Activated CD4-positive, CD25-positive, alpha-beta regulatory T cell treated with anti-CD3 and anti-CD28 coated beads, Interleukin-2, amount 50 U/mL, for 16 hours (primary cell): ENCODE measurements at regions not wholly inside any gene's neighbourhood (a gene's known extent, or its start where the extent isn't known, plus 50 kb on each side); places are given as distances from the start of the nearest gene placed in this dataset.

ENCODE experiments used
- DNase-seq: peaks from one replicate; pipeline ENCODE4 v3.0.0-alpha.2; 2020; ENCODE audit warnings: low read depth, low spot score

DNA sequence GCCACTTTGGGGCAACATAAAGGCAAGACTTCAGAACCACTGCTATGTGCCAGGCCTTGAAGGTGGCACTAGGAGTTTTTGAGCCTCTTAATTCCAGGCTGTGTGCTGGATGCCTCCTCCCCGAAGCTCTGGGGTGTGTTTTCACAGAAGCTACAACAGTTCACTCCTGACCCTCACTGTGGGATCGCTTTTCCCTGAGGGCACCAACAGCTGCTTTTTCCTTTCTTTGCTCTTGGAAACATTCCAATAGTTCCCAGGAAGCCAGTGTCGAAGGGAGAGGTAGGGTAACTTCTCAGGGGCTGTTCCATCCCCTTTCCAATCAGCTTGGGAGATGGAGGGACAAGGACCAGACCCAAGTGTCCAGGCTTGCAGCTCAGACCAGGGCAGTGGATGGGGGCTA lies 153.4 kb downstream of the C1orf94 start:
- DNase-seq, result no peak

DNA sequence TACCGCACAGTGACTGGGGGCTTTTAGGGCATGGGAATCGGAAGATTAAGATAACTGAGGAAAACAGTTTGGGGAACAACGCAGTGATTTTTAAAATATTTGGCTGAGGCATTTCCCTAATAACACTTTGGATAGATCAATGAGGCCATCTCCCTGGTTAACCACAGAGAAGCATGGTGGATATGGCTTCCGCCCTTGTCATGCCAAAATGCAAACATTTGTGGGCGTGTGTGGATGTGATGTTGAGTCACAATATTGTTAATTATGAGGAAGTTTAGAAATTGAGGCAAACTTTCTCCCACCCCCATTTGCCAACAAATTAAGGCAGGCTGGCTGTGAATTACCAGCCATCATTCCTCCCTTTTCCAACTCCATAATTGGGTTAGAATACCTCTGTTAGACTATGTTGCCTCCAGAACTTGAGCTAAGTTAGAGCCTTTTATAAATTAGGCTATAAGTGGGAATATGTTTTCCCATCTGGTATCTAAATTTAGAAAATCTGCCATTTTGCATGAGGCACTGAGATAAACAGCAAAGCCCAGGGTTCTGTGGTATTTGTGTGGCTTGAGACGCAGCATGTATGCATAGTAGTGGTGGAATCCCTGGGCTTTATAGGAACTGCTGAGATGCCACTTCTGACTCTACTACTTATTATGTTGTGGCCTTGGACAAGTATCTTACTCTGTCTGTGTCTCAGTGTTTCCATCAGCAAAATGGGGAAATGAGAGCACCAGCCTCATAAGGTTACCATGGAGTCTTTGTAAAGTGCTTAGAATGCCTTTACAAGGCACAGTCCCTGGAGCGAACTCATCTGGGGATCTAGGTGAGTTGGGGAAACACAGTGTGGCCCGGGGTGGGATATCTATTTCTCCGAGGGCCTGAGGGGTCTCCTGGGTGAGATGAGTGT lies 154.6 kb downstream of the C1orf94 start:
- no peak for DNase-seq

DNA sequence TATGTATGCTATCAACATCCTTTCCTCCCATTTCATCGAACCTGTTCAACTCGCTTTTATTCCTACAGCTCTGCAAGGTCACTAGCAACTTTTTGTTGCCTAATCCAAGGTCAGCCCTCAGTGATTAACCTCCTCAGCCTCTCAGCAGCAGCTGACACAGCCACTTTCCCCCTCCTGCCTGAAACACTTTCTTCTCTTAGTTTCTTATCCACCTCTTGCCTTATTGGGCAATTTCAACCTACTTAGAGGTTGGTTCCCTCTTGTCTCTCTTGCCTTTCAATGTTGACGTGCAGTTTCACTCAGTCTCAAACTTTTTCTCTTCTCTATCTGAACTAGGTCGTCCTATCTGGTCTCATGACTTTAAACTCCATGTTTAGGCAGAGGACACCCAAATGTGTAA lies 156.3 kb downstream of the C1orf94 start:
- DNase-seq, result no peak

DNA sequence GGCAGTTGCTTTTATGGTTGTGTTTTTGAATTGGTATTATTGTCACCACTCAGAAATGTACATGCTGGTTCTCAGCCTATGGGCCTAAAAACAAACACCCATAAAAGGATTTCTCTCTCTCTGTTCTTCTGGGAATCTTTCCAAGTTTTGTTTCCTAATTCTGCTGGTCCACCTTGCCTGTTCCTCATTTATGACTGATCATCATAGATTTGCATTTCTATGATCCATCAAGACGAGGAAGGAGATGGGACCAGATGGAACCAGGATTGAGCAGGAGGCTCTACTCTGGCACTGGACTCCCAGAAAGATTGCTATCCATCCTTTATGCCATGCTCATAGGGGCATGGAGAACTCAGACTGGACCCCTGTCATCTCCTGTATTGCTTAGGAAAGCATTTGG lies 162.2 kb downstream of the C1orf94 start:
- no peak for DNase-seq

DNA sequence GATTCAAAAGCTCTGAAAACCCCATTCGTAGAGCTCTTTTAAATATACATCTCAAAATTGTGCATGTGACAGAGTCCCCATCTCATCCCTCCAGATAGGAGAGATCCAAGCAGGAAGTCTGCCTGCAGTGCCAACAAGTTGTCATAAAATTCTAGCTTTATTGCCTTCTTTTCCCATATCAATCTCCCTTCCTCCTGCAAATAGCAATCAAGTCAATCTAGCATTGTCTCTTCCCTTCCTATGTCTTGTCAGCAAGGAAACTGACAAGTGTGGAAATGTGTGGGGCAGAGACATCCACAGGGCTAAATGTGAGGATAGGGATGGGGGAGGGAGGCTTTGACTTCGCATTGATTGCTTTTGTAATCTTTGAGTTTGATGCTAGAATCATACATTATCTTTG lies 165.2 kb downstream of the C1orf94 start:
- DNase-seq, result no peak

DNA sequence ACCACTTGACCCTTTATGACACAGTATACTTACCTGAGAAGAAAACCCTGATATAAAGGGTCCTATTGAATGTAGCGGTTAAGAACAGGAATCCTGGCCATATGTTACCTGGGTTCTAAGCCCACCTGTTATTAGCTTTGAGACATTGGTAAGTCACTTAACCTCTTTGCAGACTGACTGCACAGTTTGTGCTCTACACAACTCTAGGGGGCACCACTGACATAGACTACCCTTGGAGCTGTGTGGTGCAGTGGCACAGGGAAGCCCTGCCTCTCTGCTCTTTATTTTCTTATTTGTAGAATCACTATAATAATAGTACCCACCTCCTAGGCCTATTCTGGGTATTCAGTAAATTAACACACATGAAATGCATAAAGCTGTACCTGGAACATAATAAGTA lies 165.6 kb downstream of the C1orf94 start:
- DNase-seq, result no peak

DNA sequence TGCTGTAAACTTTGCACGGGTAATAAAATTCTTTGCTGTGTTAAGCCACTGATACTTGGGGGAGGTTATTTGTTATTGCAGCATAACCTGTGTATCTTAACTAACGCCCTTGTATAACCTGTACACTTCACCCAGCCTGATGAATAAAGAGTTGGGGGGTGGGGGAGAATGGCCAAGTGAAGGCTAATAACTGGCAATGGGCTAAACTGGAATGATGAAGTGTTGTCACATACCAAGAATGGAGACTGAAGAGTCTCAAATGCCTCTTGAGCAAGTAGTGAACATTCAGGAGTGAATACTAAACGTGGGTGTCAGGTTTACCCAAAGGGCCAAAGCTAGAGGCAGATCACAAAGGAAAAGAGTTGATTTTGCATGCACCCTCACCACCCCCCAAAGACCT lies 169.4 kb downstream of the C1orf94 start:
- no peak for DNase-seq

DNA sequence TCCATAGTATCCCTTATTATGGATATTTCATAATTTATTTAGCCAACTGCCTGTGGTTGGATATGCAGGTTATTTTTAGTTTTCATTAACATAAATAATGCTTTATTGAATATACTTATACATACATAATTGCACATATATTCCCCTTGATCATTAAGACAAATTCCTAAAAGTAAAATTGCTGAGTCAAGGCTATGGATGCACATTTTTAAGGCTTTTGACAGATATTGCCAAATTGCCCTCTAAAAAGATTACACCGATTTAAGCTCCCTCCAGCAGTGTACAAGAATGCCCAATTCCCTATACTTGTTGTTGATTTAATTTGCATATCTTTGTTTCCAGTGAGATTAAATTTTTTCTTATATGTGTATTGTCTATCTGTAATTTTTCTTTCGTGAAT lies 176.7 kb downstream of the C1orf94 start:
- no peak for DNase-seq

DNA sequence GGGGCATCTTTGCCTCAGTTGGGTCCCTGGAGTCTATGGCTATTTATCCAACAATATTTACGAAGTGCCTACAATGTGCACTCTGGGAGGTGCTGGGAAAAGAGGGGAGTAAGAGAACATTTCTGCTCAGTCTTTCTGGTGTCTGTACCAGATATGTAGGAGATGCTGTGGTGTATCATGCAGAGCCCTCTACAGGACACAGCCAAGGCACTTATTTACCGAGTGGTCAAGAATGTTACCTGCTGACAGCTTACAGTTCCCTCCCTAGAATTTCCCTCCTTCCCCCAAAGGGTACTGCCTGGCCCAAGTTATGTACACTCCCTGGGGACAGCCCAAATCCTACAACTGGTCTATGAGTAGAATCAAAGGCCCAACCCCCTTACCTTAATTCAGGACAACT lies 177.7 kb downstream of the C1orf94 start:
- no peak for DNase-seq

DNA sequence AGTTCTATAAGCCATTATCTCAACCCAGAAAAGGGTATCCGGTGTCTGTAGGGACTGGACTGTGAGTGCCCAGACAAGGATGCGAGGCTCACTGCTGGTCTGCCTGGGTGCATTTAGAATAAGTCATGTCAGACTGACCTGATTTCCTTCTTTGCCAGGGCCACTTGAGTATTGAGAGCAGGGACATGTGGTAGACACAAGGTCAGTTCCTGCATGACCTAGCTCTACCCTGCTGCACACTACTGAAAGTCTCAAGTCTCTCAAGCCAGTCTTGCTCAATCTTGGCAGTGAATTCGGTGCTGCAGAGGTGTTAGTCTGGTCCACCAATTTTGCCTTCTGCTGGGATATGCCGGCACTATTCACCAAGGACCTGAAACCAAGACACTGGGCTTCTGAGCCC lies 180.1 kb downstream of the C1orf94 start:
- DNase-seq, result no peak

DNA sequence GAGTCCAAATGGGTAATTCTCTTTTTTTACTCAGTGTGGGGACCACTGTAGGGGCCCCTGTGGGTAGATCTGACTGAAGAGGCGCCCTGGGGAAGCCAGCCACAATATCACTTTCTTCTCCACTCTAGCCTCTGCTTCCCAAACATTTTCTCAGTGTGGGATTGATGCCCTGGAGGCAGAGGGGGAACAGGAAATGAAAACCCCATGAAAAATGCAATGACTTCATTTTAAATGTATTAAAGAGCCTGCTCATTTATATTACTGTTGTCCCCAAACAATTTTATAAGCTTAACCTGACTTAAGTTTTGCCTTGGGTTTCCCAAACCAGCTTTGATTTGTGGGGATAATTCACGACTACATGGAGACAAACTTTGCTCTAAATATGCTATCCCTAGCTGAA lies 181.9 kb downstream of the C1orf94 start:
- DNase-seq, result no peak

DNA sequence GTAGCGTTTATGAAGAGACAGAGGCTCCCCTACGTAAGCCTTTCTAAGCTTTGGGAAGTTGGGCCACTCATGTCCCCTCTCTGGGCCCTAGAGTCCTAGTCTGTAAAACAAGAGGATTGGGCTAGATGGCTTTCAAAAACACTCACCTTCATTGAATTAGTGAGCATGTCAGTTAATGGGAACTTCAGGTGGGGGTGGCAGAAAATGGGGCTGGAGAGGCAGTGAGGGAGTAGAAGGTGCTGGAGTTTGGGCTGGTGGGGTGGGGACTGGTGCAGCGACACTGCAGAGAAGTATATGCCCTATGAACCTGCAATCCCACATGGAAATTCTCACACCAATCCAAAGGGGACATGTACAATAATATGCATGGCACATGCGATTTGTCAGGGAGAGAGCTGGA lies 182.7 kb downstream of the C1orf94 start:
- no peak for DNase-seq

DNA sequence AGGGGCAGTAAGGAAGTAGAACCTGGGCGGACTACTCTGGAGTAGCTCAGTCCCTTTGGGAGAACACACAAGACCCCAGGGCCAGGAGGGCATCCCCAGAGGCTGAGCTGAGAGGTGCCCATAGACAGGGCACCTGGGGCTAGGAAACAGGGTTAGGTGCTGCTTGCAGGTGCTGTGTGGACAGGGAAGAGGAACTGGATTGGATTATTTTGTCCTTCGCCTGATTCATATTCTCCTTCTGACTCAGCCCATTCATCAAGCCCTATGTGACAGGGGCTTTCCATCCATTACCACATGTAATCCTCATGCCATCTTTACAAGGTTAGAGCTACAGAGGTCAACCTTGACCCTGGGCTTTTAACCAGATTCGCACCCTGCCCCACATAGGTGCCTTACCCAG lies 183.9 kb downstream of the C1orf94 start:
- no peak for DNase-seq

DNA sequence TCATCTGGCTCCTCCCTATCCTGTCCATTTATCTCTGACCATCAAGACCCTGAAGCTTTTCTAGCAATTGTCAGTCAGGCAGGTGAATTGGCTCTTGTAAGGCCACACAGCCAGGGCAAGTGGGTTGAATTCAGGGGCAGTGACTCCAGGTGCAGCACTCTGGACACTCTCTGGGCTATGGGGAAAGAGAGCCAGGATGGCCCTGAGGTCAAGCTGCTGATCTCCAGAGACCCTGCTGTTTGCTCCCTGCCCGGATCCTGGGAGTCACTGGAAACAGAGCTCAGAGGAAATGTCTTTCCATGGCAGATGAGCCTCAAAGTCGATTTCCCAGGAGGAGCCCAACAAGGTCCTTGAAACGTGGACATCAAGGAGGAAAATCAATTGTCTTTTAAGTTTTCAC lies 184.4 kb downstream of the C1orf94 start:
- DNase-seq, result no peak

DNA sequence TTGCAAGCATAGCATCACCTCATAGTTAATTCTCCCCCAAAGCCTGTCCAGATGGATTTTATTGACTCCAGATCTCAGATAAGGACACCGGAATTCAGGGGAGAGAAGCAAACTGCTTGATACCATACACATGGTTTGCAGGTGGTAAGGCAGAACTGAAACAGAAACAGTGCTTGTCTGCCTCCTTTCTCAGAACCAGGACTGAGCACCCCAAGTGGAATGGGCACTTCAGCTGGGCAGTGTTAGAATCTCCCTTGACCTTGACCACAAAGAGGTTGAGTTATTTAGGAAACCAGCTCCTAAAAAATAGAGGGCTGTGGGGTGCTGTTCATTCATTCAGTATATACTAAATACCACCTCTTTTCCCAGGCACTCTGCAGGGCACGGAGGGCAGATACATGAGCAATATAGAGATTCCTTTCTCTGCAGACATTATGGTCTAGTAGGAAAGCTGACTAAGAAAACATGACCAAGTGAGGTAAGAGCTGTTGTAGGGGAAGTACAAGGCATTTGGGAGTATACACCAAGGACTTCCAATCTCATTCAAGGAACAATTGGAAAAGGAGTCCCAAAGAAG lies 185.2 kb downstream of the C1orf94 start:
- no peak for DNase-seq

DNA sequence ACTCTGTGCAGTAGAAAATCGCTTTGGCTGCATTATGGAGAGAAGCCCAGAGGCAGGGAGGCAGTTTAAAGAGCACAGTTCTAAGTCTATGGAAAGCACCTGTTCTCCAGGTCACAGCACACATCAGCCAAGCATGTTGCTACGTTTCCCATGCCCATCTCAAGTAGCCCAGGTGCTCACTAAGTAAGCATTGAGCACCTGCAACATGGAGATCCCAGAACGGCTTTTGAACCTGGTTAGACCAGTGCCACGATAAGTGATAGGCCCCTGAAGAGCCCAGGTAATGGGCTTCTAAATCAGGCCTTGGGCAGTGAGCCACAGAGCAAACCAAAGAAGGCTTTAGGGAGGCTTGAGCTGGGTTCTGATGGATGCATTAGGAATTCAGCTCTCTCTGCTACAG lies 186.2 kb downstream of the C1orf94 start:
- no peak for DNase-seq

DNA sequence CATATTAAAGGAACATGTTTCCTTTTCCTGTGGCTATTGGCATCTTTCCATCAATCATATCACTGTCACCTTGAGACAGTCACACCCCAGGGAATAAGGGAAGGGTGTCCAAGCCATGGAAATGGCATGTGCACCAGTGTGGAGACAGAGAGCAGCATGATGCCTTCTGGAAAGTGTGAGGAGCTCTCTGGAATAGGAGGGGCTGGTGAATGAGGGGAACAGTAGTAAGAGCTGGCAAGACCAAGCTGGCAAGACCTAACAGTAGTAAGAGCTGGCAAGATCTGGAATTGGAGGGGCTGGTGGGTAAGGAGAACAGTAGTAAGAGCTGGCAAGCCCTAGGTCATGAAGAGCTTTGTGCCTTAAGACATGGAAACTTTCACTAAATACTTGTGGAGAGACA lies 186.7 kb downstream of the C1orf94 start:
- no peak for DNase-seq

DNA sequence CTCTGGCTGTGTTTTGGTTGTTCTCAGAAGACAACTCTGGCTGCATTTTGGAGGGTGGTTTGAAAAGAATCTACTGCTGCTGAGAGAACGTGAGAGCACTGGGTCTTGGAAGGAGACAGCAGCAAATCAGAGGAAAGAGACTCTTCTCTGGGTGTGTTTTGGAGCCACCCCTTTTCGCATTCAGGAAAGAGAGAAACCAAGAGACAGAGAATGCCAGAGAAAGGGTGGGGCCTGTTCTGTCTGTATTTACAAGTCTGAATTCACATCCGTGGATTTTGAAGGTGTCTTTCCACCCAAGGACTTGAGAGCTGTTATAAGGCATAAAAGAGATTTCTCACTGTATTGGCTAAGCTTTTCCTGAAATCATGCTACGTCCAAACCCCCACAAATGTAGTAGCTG lies 187.2 kb downstream of the C1orf94 start:
- no peak for DNase-seq

DNA sequence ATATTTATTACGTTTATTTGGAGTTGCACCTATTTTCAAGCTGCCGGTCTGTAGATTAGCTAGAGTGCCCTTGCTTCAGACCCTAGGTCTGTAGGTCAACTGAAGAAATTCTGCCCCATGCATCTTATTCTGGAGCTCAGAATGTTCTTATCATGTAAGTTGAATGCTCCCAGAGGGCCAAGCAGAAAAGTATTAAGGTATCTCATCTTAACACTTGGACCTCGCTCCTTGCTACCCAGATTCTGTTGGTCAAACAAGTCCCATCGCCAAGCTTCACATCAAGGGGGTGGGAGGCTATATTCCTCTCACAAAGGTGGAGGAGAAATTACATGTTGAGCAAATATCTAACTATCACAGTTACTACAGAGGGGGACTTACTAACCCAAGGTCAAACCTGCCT lies 187.7 kb downstream of the C1orf94 start:
- no peak for DNase-seq

DNA sequence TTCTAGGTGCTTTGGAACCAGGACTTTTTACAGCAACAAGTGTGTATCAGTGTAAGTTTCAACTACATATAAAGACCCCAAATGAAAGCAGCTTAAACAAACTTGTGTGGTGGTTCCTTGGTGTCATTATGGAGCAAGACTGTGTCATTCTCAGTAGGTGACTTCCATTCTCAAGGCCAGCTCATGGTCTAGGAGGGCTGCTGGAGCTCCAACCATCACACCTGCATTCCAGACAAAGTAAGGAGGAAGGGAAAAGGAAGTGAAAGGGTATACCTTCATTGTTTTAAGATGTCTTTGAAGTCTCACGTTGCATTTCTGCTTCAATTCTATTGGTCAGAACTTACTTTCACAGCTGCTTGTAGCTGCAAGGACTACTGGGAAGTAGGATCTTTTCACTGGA lies 188.6 kb downstream of the C1orf94 start:
- no peak for DNase-seq

DNA sequence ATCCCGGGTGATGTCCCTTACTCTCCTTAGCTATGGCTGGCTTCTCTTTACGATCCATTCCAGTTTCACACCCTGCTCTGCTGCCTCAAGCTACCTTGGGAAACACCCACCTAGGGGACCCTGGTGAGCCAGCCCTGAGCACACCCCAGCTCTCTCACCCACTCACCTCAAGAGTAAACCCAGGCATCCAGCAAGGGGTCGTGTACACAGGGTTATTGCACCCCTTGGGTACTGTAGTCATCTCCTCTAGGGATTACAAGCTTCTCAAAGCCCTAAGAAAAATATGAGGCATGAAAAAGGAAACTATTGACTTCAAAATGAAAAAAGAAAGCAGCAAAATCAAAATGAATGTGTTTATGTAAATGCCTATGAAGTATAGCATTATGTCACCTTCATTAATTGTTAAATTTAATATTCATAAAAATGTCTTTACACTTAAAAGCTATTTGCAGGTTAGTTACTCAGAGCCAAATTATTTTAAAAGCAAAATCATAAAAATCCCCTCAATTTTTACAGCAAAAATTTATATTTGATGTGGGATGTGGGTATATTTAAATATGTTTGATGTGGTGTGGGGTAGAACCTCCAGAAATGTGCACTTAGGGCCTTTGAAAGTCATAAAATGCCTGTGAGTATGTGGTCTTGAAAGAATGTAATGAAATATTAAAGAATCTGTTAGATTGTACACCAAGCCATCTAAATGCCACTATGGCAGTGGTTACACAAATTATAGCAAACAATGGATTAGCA lies 190.3 kb downstream of the C1orf94 start:
- DNase-seq, result no peak

DNA sequence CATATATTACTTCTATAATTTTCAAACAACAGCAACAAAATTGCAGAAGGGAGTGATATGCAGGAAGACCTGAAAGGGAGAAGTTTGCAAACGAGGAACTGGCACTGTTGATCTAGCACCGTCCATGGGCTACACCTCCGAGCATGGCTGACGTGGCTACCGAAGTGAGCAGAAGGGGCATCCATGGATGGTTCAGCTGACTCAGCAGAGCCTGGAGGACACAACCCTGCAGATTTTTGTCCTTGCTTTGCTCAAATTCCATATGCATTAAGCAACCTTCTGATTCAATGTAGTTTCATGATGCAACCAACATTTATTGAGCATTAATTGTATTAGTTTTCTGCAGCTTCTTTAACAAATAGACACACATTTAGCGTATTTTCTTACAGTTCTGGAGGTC lies 191.2 kb downstream of the C1orf94 start:
- DNase-seq, result no peak
